ENCODE measurements at regions not wholly inside any gene's neighbourhood (a gene's known extent, or its start where the extent isn't known, plus 50 kb on each side); places are given as distances from the start of the nearest gene placed in this dataset.

- TF ChIP-seq CTCF (IDR thresholded peaks at IDR 0.05; ENCODE audit: insufficient read depth, low read length, poor library complexity, severe bottlenecking) (no peak), EZH2phosphoT487 (conservative IDR thresholded peaks at IDR 0.05; ENCODE audit: low read length) (no peak)
Measured at GRCh38 chr6:88538840-88539239, 372.7 kb upstream of the CNR1 start.
